HepG2 (cell line): ENCODE measurements at regions not wholly inside any gene's neighbourhood (a gene's known extent, or its start where the extent isn't known, plus 50 kb on each side); places are given as distances from the start of the nearest gene placed in this dataset.

Experiments used
- ARID5B ChIP-seq: IDR thresholded peaks from 2 replicates; pipeline ENCODE4 v1.4.0; 2020; ENCODE audit warnings: mild to moderate bottlenecking, missing genetic modification reagents
- FOXP4 ChIP-seq: sonication (generic); formaldehyde crosslinking; IDR thresholded peaks from 2 replicates; pipeline ENCODE4 v1.4.0; 2020; ENCODE audit warnings: missing genetic modification reagents
- GATAD2A ChIP-seq: IDR thresholded peaks from 2 replicates; pipeline ENCODE4 v1.6.1; 2016
- PRMT3 ChIP-seq: sonication (generic); formaldehyde crosslinking; IDR thresholded peaks from 2 replicates; pipeline ENCODE4 v1.8.1; 2022; ENCODE audit warnings: low read depth, mild to moderate bottlenecking, moderate library complexity, missing genetic modification reagents, borderline replicate concordance
- ZFP41 ChIP-seq: sonication (generic); formaldehyde crosslinking; IDR thresholded peaks from 2 replicates; pipeline ENCODE4 v1.4.0; 2020; ENCODE audit warnings: mild to moderate bottlenecking, missing genetic modification reagents, borderline replicate concordance
- ZNF280D ChIP-seq: sonication (generic); formaldehyde crosslinking; IDR thresholded peaks from 2 replicates; pipeline ENCODE4 v1.5.1; 2020; ENCODE audit warnings: mild to moderate bottlenecking, missing genetic modification reagents
- ZNF34 ChIP-seq: sonication (generic); formaldehyde crosslinking; IDR thresholded peaks from 2 replicates; pipeline ENCODE4 v1.4.0; 2020; ENCODE audit warnings: mild to moderate bottlenecking, missing genetic modification reagents, borderline replicate concordance
- ZNF562 ChIP-seq: sonication (generic); formaldehyde crosslinking; IDR thresholded peaks from 2 replicates; pipeline ENCODE4 v1.8.0; 2022; ENCODE audit warnings: missing genetic modification reagents, borderline replicate concordance
- ZNF615 ChIP-seq: sonication (generic); formaldehyde crosslinking; IDR thresholded peaks from 2 replicates; pipeline ENCODE4 v1.5.0; 2020; ENCODE audit warnings: mild to moderate bottlenecking, missing genetic modification reagents, borderline replicate concordance
- ZNF691 ChIP-seq: sonication (generic); formaldehyde crosslinking; IDR thresholded peaks from 2 replicates; pipeline ENCODE4 v1.4.0; 2020; ENCODE audit warnings: missing genetic modification reagents, low read depth, mild to moderate bottlenecking, borderline replicate concordance
- TF ChIP-seq, protein P1 (sequence below): sonication (generic); formaldehyde crosslinking; IDR thresholded peaks from 2 replicates; pipeline ENCODE4 v1.4.0; 2020; ENCODE audit warnings: mild to moderate bottlenecking, missing genetic modification reagents
- TF ChIP-seq, protein P2 (sequence below): sonication (generic); formaldehyde crosslinking; IDR thresholded peaks from 2 replicates; pipeline ENCODE4 v1.5.0; 2020; ENCODE audit warnings: missing genetic modification reagents, mild to moderate bottlenecking, borderline replicate concordance

GRCh38 chr20:53652090-53652858 lies 58.6 kb upstream of the ZNF217 start (continued):
- peak; percentile 92 for TF ChIP-seq ZNF280D
- TF ChIP-seq, protein P1, sequence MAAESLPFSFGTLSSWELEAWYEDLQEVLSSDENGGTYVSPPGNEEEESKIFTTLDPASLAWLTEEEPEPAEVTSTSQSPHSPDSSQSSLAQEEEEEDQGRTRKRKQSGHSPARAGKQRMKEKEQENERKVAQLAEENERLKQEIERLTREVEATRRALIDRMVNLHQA (CRISPR knock-in tag) = no peak
- TF ChIP-seq FOXP4 (CRISPR knock-in tag) = peak; percentile 94
- no peak for TF ChIP-seq PRMT3
- TF ChIP-seq ZNF562 (CRISPR knock-in tag) = no peak
- no peak for TF ChIP-seq ZNF691 (CRISPR knock-in tag)
- peak; percentile 71; the same call in 1 of the 2 replicates for TF ChIP-seq ZNF34 (CRISPR knock-in tag)
- TF ChIP-seq GATAD2A (CRISPR knock-in tag) = peak; percentile 99
- peak; percentile 98 for TF ChIP-seq ARID5B (CRISPR knock-in tag)
- TF ChIP-seq ZFP41 = no peak
- TF ChIP-seq, protein P2, sequence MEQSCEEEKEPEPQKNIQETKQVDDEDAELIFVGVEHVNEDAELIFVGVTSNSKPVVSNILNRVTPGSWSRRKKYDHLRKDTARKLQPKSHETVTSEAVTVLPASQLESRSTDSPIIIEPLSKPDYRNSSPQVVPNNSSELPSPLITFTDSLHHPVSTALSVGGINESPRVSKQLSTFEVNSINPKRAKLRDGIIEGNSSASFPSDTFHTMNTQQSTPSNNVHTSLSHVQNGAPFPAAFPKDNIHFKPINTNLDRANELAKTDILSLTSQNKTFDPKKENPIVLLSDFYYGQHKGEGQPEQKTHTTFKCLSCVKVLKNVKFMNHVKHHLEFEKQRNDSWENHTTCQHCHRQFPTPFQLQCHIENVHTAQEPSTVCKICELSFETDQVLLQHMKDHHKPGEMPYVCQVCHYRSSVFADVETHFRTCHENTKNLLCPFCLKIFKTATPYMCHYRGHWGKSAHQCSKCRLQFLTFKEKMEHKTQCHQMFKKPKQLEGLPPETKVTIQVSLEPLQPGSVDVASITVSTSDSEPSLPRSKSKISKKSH (CRISPR knock-in tag) = no peak
- peak; percentile 85; the same call in 1 of the 2 replicates for TF ChIP-seq ZNF615
